B cell (primary cell): ENCODE measurements at regions not wholly inside any gene's neighbourhood (a gene's known extent, or its start where the extent isn't known, plus 50 kb on each side); places are given as distances from the start of the nearest gene placed in this dataset.

Source experiments
- ATAC-seq: fragments of 200-7000 bp; cut with Tn5 transposase; one replicate; pipeline ENCODE4 v1.10.0; 2021; ENCODE audit warnings: low read depth, mild to moderate bottlenecking, moderate number of reproducible peaks, moderate library complexity
- CTCF ChIA-PET: fragments of 350-600 bp; sonication (Branson Sonifier 250); formaldehyde crosslinking; loops from one replicate; lab custom pipeline; 2021; ENCODE audit warnings: antibody characterized with exemption, inconsistent platforms; lab: Charles Lee
- POLR2A ChIA-PET: fragments of 350-600 bp; sonication (Branson Sonifier 250); formaldehyde crosslinking; loops from one replicate; lab custom pipeline; 2021; ENCODE audit warnings: antibody characterized with exemption; lab: Charles Lee
- DNase-seq: peaks from one replicate; pipeline ENCODE4 v3.0.0; 2013
- H2AFZ ChIP-seq: 2 replicates; pipeline ENCODE4 v1.6.1; 2012; ENCODE audit warnings: mild to moderate bottlenecking, low read depth, low read length; ENCODE audit not compliant: insufficient read depth, poor library complexity, severe bottlenecking
- H3K27ac ChIP-seq, 2 donors: 1 replicate in 1 of 2; 2 replicates in 1 of 2; pipeline ENCODE4 v1.5.1; 2012 to 2013; ENCODE audit warnings: low read length in 2 of 2, mild to moderate bottlenecking in 2 of 2, moderate library complexity in 1 of 2
- H3K27me3 ChIP-seq, 4 experiments: fragments of 200-600 bp in 1 of 4; sonication (generic) in 1 of 4; replicated peaks in 1 of 4; 1 replicate in 2 of 4; 2 replicates in 2 of 4; pipeline versions ENCODE4 v1.6.1 to v1.7.0; 2013 to 2016; ENCODE audit warnings: low read length in 3 of 4, mild to moderate bottlenecking in 2 of 4, mixed read lengths in 1 of 4, moderate library complexity in 1 of 4; ENCODE audit not compliant: insufficient read depth in 4 of 4, control insufficient read depth in 3 of 4; ENCODE audit errors: control extremely low read depth in 1 of 4
- H3K36me3 ChIP-seq, 2 experiments: replicated peaks in 1 of 2; 1 replicate in 1 of 2; 2 replicates in 1 of 2; pipeline versions ENCODE4 v1.6.1 to v1.7.1; 2013; ENCODE audit warnings: low read length in 1 of 2; ENCODE audit not compliant: insufficient read depth in 2 of 2, control insufficient read depth in 1 of 2; ENCODE audit errors: control extremely low read depth in 1 of 2, extremely low read depth in 1 of 2
- H3K4me1 ChIP-seq, 2 donors: fragments of 200-600 bp in 1 of 2; sonication (generic) in 1 of 2; 1 replicate in 1 of 2; 2 replicates in 1 of 2; pipeline versions ENCODE4 v1.5.1 to v1.6.1; 2013 to 2017; ENCODE audit warnings: low read length in 2 of 2; ENCODE audit not compliant: control insufficient read depth in 2 of 2, insufficient read depth in 2 of 2
- H3K4me2 ChIP-seq: replicated peaks from 2 replicates; pipeline ENCODE3; 2012; ENCODE audit warnings: mild to moderate bottlenecking, low read depth, low read length; ENCODE audit not compliant: poor library complexity, severe bottlenecking
- H3K4me3 ChIP-seq, 5 experiments: fragments of 200-600 bp in 1 of 5; sonication (generic) in 1 of 5; 1 replicate in 3 of 5; 2 replicates in 2 of 5; pipeline versions ENCODE4 v1.5.1 to v1.7.0; 2011 to 2016; ENCODE audit warnings: low read length in 4 of 5, mild to moderate bottlenecking in 4 of 5, low read depth in 2 of 5, control low read depth in 1 of 5, moderate library complexity in 1 of 5; ENCODE audit not compliant: insufficient read depth in 1 of 5; ENCODE audit errors: control extremely low read depth in 1 of 5, extremely low read depth in 1 of 5
- H3K79me2 ChIP-seq: fragments of 200-600 bp; sonication (generic); one replicate; pipeline ENCODE4 v1.6.0; 2016; ENCODE audit warnings: low read length; ENCODE audit not compliant: control insufficient read depth, insufficient read depth
- H3K9ac ChIP-seq: fragments of 200-600 bp; sonication (generic); 2 replicates; pipeline ENCODE4 v1.6.1; 2017; ENCODE audit warnings: mild to moderate bottlenecking, low read length, moderate library complexity
- H3K9me3 ChIP-seq, 3 donors: one replicate each; pipeline versions ENCODE4 v1.6.1 to v1.7.1; 2013; ENCODE audit warnings: low read length in 2 of 3; ENCODE audit not compliant: control insufficient read depth in 2 of 3, insufficient read depth in 1 of 3; ENCODE audit errors: control extremely low read depth in 1 of 3
- H4K20me1 ChIP-seq: 2 replicates; pipeline ENCODE4 v1.6.0; 2012; ENCODE audit warnings: mild to moderate bottlenecking, low read length; ENCODE audit not compliant: insufficient read depth, control insufficient read depth, poor library complexity, severe bottlenecking
- H3K27ac Mint-ChIP-seq: one replicate; pipeline ENCODE4 v1.8.0; 2021; ENCODE audit warnings: mixed read lengths
- H3K27me3 Mint-ChIP-seq: one replicate; pipeline ENCODE4 v1.8.0; 2021; ENCODE audit warnings: mixed read lengths
- H3K4me1 Mint-ChIP-seq: one replicate; pipeline ENCODE4 v1.8.0; 2021; ENCODE audit warnings: mixed read lengths
- H3K4me3 Mint-ChIP-seq: one replicate; pipeline ENCODE4 v1.8.0; 2021; ENCODE audit warnings: mixed read lengths
- H3K9me3 Mint-ChIP-seq: one replicate; pipeline ENCODE4 v1.8.0; 2022; ENCODE audit warnings: mixed read lengths; ENCODE audit not compliant: insufficient read depth
- EZH2 ChIP-seq: IDR thresholded peaks from 2 replicates; pipeline ENCODE4 v1.6.1; 2012; ENCODE audit warnings: borderline replicate concordance, low read depth, mild to moderate bottlenecking, moderate library complexity, low read length; ENCODE audit not compliant: insufficient read depth, poor library complexity, severe bottlenecking
- WGBS: methylation state at CpG from one replicate; pipeline ENCODE4 v1.1.5; 2013; ENCODE audit warnings: missing lambda C conversion rate; ENCODE audit not compliant: insufficient coverage; 5-methylcytosine and 5-hydroxymethylcytosine counted together
- intact Hi-C: fragments of 100-400 bp; cut with micrococcal nuclease; formaldehyde crosslinking; loops from one replicate; pipeline ENCODE4 v1.10.0; 2022
- TF ChIP-seq, protein P1 (sequence below): fragments of 200-600 bp; IDR thresholded peaks from one replicate; pipeline ENCODE4 v1.8.0; 2022; ENCODE audit warnings: antibody characterized with exemption, mild to moderate bottlenecking

DNA sequence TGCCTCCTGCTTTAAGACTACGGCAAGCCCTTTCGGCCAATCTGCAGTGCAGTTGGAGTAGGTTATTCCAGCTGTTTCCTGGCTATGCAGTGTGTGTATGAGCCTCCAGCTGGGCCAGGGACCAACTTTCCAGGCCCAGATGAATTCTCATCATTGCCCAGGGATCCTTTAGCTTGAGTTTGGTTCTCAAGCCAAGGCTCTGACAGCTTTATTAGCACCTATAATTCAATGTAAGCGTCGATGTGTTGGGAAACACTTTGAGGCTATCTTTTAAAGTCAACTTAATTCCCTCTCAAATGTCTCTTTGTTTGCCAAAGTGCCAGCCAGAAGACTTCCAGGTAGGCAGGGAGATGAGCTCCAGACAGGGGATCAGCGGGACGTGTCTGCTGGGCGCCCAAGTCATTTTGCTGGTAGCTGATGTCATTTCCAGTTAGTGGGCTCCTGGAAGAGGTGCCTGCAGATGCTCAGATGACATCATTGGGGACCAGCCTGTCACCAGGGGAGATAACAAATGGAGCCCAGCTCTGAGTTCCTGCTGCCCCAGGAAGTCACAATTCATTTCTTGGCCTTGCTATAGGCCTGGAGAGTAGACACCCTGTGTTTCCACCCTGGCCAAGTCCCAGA, 520.4 kb downstream of the SOX6 start:
- intact Hi-C loops, result no loop called here
- Mint-ChIP-seq H3K9me3 (no peaks in the 10 kb centered on the region), H3K27ac (no peak overlapping the region), H3K4me1 (no peaks in the 10 kb centered on the region), H3K27me3 (no peaks in the 10 kb centered on the region), H3K4me3 (no peak overlapping the region)
- POLR2A ChIA-PET, result no interaction called here
- WGBS, result 100% methylated on average over 2 of the region's 7 CpGs
- H2AFZ ChIP-seq, result no peak overlapping the region
- no peak for TF ChIP-seq EZH2
- TF ChIP-seq, protein P1, sequence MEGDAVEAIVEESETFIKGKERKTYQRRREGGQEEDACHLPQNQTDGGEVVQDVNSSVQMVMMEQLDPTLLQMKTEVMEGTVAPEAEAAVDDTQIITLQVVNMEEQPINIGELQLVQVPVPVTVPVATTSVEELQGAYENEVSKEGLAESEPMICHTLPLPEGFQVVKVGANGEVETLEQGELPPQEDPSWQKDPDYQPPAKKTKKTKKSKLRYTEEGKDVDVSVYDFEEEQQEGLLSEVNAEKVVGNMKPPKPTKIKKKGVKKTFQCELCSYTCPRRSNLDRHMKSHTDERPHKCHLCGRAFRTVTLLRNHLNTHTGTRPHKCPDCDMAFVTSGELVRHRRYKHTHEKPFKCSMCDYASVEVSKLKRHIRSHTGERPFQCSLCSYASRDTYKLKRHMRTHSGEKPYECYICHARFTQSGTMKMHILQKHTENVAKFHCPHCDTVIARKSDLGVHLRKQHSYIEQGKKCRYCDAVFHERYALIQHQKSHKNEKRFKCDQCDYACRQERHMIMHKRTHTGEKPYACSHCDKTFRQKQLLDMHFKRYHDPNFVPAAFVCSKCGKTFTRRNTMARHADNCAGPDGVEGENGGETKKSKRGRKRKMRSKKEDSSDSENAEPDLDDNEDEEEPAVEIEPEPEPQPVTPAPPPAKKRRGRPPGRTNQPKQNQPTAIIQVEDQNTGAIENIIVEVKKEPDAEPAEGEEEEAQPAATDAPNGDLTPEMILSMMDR, result no peak
- no peaks in the 10 kb centered on the region for H3K36me3 ChIP-seq
- no peak overlapping the region for H3K4me2 ChIP-seq
- no peaks in the 10 kb centered on the region for H3K79me2 ChIP-seq
- H3K9me3 ChIP-seq, result no peaks in the 10 kb centered on the region
- no peaks in the 10 kb centered on the region for H4K20me1 ChIP-seq
- H3K27ac ChIP-seq, result no peak overlapping the region
- no peak overlapping the region for H3K9ac ChIP-seq
- H3K4me1 ChIP-seq, result no peaks in the 10 kb centered on the region
- H3K4me3 ChIP-seq, result no peak overlapping the region
- DNase-seq (no peak), ATAC-seq (no peak)
- CTCF ChIA-PET, result no interaction called here
- no peaks in the 10 kb centered on the region for H3K27me3 ChIP-seq

DNA sequence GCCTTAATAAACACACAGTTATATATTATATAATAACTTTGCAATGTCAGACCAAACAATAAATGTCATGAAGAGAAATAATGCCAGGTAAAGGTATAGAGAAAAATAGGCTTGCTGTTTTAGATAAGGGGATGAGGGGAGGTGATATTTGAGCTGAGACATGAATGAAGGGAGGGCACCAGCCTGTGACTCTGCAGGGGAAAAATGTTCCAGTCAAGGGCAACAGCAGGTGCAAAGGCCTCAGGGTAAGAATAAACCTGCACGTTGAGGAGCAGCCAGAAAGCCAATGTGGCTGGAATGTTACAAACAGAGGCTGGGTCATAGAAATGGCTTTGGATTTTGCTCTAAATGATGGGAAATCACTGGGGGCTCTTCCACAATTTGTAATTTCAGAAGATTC, 519.6 kb downstream of the SOX6 start:
- no peak for DNase-seq
- H3K27ac ChIP-seq, result no peak overlapping the region
- no peak overlapping the region for H3K4me3 ChIP-seq
- Mint-ChIP-seq H3K9me3 (no peaks in the 10 kb centered on the region), H3K4me3 (no peak overlapping the region), H3K4me1 (no peaks in the 10 kb centered on the region), H3K27ac (no peak overlapping the region), H3K27me3 (no peaks in the 10 kb centered on the region)
- H3K36me3 ChIP-seq, result no peaks in the 10 kb centered on the region
- H3K27me3 ChIP-seq, result no peaks in the 10 kb centered on the region
- TF ChIP-seq EZH2, result no peak
- TF ChIP-seq, protein P1, result no peak
- intact Hi-C loops, result no loop called here
- POLR2A ChIA-PET, result no interaction called here
- WGBS, result 86% methylated on average over 1 of the region's 1 CpG
- CTCF ChIA-PET, result no interaction called here
- H3K79me2 ChIP-seq, result no peaks in the 10 kb centered on the region
- no peaks in the 10 kb centered on the region for H3K9me3 ChIP-seq
- no peak overlapping the region for H2AFZ ChIP-seq
- no peak overlapping the region for H3K9ac ChIP-seq
- H3K4me2 ChIP-seq, result no peak overlapping the region
- H3K4me1 ChIP-seq, result no peaks in the 10 kb centered on the region
- H4K20me1 ChIP-seq, result no peaks in the 10 kb centered on the region
- ATAC-seq, result no peak
